ENCODE measurements at regions not wholly inside any gene's neighbourhood (a gene's known extent, or its start where the extent isn't known, plus 50 kb on each side); places are given as distances from the start of the nearest gene placed in this dataset.
A peak's percentile ranks its signal among the peaks of the same experiment; 100 is the strongest.
"Not testable (repeated sequence)": the region's sequence is repeated elsewhere in the genome, so short reads cannot be mapped to it uniquely, and the experiment has no call there.

DNA sequence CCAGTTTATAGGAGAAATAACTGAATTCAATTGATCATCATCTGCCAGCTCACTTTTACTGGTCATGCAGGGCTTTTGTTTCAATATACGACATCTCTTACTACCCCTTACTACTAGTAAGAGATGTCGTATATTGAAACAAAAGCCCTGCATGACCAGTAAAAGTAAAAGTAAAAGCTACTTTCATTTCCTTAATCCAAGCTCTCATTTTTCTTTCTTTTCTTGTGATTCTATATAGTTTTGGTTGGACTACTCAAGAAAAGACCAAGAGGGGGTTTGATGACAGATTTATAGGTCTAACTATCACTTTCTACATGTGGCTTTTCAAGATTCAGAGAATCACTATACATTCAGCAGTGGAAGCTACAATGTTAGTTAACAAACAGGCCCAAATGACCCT lies 1237.3 kb downstream of the ROBO2 start:
- intact Hi-C loops (cut with DNase I), result no loop called here
- no peak for DNase-seq

DNA sequence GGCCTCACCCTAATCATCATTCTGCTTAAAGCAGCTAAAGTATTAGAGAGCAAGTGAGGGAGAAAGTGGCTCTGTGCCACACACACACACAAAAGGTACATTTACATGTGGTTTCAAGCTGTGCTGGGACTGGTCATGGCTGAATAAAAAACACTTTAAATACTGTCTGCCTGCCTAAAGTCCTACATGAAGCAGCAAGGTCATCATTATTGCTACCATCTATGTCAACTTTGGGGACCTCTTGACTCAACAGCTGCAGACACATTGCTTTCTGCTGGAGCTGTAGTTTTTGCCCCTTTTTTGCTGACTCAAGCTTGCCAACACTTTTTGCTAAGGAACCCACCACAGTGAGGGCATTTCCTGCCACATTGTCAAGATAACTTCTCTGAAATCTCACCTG lies 1237.9 kb downstream of the ROBO2 start:
- no peak for DNase-seq
- intact Hi-C loops (cut with DNase I), result no loop called here

DNA sequence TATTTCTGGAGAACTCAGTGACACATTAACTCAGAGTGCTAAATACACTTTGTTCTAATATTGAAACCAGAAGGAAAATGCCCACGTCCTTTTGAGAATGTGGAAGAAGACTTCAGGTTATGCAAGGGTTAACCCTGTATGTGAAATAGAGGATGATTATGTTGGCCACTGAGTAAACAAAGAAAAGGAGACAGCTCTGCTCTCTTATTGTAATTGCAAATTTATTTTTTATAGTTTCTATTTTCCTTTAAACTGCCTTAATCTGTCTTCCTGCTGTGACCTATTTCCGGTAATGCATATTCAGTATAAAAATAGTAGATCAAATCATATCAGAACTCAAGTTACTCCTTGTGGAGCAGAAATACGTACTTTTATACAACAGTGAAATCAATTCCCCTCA lies 1239.2 kb downstream of the ROBO2 start:
- no peak for DNase-seq
- intact Hi-C loops (cut with DNase I), result no loop called here

DNA sequence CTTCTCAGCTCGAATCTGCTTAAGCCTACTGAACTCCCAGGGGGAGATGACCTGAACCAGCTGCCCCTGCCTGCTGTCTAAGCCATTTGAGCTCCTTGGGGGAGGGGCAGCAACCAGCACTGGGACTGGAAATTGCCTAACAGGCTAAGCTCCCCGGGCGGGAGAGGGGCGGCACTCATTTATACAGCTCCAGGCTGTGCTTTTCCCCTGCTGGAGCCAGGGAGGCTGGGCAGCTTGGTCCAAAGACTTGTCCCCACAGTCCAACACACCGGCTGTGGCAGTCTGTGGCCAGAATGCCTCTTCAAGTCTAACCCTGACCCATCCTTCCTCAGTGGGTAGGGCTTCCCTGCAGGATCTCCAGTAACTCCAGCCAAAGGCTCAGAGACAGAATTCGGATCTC lies 1241.5 kb downstream of the ROBO2 start:
- peak in 2 of 10 donors; percentile 29 to 76 for DNase-seq
- intact Hi-C loops (cut with DNase I), result no loop called here

DNA sequence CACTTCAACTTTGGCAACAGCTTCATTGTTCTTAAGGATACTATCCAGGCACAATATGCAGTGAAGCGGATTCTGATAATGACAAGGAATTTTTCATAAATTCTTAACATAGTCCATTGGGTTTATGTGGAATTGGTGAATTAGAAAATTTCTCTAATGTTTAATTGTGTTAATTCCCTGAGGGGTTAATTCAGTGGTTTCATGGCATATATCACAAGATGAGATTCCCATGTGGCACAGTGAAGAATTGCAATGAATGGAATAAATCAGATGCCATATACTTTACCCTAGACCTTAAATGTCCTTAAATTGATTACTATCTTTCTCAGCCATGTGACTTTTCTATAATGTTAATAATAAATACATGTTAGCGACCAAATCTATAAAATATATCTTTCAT lies 1244.1 kb downstream of the ROBO2 start:
- intact Hi-C loops (cut with DNase I), result no loop called here
- no peak for DNase-seq

DNA sequence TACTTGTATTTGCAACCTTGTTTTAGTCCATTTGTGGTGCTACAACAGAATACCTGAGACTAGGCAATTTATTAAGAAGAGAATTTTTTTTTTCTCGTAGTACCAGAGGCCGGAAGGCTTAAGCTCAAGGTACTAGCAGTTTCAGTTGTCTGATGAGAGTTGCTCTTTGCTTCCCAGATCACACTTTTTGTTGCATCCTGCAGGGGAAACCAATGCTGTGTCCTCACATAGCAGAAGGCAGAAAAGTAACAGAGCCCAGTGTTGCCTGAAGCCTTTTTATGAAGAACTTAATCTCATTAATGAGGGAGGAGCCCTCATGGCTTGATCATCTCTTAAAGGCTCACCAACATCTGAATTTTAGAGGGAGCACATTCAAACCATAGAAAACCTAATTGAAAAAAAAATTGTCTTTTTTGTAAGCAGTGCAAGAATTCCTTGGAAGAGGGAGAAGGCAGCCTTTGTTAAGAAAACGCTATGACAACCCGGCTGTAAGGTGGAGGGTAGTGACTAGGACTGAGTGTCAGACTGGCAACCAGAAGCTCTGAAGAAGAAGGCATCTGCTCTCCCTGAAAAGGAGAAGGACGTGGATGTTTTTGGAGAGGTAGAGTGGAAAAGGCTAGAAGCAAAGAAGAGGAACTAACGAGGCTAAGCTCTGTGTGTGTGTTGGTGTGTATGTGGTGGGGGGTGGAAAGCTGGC lies 1245.3 kb downstream of the ROBO2 start:
- DNase-seq, result no peak
- intact Hi-C loops (cut with DNase I), result no loop called here

DNA sequence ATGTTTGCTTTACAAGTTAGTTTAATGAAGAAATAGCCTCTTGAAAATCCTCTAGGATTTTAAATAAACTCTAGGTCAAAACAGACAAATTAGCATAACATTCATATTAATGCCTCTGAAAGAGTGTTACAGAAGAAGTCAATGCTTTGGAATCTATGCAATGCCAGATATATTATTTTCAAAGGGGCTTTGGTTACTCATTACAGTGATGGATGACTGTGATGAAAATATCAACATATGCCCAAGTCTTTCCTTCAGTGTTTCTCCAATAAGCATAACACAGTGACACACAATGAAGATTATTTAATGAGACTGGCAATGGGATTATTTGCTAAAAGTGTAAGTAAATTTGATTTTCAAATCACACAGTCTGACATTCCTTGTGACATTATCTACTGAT lies 1247.2 kb downstream of the ROBO2 start:
- no peak for DNase-seq
- intact Hi-C loops (cut with DNase I), result no loop called here

DNA sequence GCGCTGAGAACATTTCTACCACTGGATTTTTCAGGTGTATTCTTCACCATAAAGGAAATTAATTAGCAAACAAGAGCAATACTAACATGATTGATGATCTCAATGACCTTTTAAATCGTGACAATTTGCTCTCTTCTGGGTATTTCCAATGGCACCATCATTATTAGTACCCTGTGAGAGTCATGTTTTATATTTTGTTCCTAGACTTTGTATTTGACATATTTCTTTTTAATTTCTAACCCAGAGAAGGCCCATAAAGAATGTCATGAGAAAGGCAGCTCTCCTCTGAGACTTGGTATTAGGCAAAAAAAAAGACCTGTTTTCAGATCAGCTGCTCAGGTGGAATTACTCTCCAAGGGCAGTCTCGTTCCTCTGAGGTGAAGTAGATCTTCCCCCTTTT lies 1253.4 kb downstream of the ROBO2 start:
- intact Hi-C loops (cut with DNase I), result no loop called here
- DNase-seq, result no peak

DNA sequence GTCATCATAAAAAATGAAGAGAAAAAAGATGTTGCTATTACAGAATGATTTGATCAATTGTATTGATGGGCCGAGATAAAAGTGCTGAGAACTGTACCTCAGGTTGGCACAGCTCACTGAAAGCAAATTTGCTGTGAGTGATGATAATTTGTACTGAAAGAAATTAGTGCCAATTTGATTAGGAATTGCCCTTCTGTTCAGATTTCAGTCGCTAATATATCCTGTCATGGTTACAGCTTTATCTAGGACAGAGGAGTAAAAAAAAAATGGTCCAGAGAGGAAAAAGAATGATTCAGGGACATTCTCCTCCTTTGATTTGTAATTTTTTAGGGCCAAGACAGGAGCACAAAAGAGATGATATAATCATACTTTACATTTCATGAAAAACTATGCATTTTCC lies 1264.2 kb downstream of the ROBO2 start:
- intact Hi-C loops (cut with DNase I), result no loop called here
- no peak for DNase-seq

DNA sequence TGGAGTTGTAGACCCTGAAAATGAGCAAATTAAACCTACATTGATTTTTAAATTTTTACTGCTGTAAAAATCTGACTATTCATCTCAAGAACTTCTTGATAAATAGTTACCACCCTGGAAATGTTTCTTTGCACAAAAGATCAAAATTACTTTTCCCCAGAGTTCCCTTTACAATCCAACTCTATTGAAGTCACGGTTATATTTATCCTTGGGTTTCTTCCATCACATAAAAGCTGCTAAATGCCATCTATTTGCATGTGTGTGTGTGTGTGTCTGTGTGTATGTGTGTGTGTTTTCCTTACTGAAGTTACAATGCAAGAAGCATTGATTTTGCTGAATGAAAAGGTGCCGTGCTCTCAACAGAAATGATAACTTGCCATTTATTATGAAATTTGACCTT lies 1273.0 kb downstream of the ROBO2 start:
- no peak for DNase-seq
- intact Hi-C loops (cut with DNase I), result no loop called here

DNA sequence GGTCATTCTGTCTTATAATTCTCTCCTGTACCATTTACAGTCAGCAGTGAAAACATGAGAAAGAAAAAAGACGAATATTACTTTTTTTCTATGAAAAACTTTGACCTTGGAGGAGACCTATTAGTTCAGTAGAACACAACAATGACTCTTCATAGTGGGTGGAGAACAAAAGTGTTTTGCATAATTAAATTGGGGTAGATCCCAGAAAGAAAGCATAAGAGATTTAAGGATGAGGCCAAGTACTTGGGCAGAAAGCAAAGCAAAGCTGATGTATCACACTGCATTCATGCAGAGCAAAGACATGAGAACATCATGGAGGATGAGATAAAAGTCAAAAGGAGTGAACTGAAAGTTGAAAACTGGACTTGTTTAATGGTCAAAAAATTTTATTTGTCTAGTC lies 1273.4 kb downstream of the ROBO2 start:
- DNase-seq, result no peak
- intact Hi-C loops (cut with DNase I), result no loop called here

DNA sequence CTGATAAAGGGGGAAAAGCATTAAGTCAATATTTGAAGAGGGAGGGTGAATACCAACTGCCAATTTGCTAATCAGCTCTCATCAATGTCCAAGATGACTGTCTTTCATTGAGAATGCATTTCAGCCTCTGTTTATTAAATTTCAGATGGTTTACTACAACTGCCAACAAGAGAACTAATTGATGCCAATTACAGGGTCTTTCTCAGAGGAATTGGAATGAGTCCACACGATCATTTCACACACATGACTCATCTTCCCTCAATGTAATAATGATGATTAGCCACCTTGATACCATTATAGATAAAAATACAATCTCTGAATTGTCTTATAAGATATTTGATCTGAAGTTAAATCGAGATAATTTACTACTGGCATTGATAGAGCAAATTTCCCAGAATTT lies 1274.4 kb downstream of the ROBO2 start:
- no peak for DNase-seq
- intact Hi-C loops (cut with DNase I), result no loop called here

DNA sequence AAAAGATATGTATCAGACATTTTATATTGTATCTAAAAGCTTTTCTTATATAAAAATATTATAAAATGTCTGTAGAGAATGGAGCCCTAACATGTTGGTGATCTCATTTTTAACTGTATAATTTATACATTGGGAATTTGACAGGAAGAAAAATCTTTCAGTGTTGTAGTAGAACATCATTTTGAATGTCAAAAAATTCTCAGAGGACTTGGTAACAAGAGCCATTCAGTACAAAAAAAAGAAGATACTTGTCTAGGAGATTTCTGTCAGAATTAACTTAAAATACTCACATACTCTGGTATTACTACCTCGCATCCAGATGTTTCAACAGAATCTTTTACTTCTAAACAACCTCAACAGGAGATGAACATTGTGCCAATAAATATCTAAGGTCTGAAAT lies 1277.9 kb downstream of the ROBO2 start:
- intact Hi-C loops (cut with DNase I), result no loop called here
- no peak for DNase-seq

DNA sequence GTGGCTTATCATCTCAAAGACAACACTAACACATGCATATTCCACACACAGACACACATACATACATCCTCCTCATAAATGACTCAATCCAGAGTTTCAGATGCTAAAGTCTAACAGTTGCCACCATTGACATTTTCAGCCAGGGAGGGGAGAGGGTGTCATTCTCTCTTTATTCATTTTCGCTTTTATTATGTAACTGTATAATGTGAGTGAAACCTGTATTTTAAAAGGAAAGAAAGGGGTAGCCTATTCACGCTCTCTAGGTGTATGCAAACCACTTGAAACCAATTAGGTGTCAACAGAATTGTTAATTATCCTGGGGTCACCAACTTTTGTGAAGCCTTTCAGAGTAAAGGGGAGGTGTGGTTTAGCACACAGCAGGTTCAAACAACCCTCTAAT lies 1282.9 kb downstream of the ROBO2 start:
- intact Hi-C loops (cut with DNase I), result no loop called here
- no peak for DNase-seq

DNA sequence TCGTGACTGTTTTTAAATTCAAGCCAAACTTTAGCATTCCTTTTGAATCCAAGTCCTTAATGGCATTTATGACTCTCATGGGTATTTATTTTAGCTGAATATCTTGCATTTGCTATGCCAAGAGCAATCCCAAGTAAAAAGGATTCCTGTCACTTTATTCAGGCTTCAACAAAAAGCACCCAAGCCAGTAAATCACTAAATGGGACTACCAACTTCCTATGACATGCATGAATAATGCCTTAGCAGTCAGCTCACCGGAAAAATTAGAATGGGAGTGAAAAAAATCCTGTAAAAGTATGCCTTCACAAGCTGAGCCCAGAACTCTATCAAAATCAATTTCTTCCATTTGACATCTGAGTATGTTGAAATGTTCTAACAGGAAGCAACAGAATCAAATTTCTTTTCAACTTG lies 1297.9 kb downstream of the ROBO2 start:
- DNase-seq, result no peak
- intact Hi-C loops (cut with DNase I), result no loop called here

DNA sequence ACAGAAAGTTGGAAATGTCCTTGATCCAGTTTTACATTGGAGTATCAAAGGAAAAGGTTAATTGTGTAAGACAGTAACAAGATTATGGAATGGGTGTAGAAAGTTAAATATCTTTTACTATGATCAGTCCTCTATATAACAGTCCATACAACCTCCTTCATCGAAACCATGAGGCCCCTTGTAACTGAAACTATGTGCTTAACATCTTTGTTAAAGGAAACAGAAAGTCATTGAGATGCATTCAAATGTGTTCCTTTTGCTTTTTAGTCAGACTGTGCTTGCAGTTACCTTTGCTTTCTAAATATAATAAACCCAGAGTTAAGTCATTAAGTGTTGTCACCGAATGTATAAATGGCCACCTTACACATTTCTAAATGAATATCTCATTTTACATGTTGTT lies 1298.5 kb downstream of the ROBO2 start:
- DNase-seq, result no peak
- intact Hi-C loops (cut with DNase I), result no loop called here

DNA sequence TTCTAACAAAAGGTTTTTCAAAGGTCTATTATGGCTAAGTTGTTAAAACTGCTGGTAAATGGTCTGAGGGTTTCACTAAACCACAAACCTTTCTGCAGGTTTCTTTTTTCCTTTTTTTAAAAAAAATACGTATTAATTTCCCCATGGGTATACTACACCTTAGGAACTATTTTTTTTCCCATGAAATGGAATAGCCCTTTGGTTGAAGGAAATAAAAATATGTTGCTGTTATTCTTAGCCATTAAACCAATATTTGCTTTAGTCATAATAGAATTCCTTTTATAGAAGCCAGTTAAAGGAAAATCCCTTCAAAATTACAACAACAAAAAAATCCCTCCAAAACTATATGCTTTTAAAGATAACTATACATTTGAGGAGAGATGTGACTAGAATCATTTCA lies 1303.3 kb downstream of the ROBO2 start:
- DNase-seq, result no peak
- intact Hi-C loops (cut with DNase I), result no loop called here

DNA sequence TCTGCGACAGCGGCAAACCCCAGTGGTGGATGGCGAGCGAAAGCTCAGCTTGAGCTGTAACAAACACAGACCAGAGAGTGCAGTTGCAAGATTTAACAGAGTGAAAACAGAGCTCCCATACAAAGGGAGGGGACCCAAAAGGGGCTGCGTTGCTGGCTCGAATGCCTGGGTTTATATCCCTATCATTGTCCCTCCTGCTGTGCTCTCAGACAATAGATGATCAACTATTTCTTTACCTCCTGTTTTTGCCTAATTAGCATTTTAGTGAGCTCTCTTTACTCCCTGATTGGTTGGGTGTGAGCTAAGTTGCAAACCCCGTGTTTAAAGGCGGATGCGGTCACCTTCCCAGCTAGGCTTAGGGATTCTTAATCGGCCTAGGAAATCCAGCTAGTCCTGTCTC lies 1304.4 kb downstream of the ROBO2 start:
- intact Hi-C loops (cut with DNase I); DNase-seq: not testable (repeated sequence)

DNA sequence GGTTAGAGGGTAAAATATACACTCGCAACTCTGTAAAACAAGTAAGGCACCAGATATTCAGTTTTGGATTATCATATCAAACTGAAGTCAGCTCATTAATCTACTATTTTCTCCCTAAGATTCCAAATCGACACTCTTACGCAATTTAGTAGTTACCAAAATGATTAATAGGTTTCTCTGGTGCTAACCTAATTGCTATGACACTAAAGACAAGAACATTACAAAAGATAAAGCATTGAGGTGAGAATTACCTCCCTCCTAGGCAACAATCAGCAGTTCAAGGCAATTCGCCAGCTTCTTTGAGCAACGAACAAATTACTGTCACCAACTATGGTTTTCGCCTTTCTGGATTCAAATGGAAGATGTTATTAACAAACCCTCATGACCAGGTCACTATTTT lies 1305.0 kb downstream of the ROBO2 start:
- DNase-seq, result no peak
- intact Hi-C loops (cut with DNase I), result no loop called here

DNA sequence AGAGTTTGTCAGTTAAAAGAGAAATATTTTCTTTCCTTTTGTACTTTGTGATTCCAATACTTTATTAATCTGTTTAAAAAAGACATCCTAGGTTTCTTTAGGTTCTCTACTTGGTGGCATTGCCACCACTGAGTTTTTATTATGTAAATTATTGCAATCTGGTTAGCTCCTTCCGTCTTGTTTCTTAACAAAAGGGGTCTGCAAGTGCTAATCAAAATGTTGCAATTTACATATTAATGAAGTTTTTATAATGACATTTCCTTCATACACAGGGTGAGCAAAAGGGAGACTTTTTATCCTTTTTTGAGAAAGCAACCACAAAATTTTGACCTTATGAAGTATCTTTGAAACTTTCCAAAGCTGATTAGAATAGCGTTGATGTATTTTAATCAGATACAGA lies 1307.3 kb downstream of the ROBO2 start:
- DNase-seq, result no peak
- intact Hi-C loops (cut with DNase I), result no loop called here

DNA sequence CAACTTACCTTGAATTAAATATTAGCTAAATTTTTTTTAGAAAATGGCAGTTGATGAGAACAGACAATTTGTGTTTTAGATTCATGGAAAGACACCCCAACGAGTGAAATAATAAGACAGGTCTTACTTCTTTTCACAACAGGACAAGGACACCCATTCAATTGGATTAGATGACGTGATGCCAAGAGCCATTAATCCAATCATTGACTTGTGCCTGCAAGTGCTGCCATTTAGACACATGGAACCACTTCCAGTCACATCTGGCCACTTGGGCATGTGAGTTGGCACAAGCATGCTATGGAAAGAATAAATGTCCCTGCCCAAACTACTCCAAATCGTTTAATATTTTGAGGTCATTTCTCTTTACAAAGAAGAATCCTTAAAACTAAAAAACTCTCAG lies 1308.8 kb downstream of the ROBO2 start:
- no peak for DNase-seq
- intact Hi-C loops (cut with DNase I), result no loop called here

DNA sequence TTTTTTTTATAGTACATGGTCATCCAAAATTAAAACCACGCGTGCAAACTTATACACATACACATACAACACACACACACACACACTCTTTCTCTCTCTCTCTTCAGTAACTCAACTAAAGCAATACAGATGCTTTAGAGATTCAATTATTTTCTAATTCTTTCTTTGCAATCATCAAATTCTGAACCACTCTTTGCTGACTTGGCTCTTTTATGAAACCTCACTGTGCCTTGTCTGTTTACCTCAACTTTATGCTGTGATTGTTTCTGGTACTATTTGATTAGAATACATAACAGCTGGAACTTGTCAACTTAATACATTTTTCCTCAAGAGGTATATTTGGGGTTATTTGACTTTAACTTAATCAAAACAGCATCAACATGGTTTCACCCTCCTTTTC lies 1309.7 kb downstream of the ROBO2 start:
- intact Hi-C loops (cut with DNase I), result no loop called here
- no peak for DNase-seq

DNA sequence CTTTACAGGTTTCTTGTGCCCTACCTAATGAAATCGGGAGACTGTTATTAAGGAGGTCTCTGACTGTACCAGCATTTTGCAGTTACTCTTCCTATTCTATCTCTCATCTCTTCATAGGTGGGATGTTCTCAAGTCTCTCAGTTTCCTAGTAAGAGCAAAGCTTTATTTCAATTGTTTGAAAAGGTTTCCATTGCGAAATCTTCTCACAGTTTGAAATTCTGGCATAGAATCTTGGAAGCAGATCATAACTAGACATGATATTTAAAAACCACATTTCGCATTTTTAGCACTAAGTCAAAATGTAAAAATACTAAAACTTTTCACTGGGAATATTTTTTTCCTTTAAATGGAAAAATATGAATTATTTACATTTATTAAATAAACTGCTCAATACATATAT lies 1311.4 kb downstream of the ROBO2 start:
- DNase-seq, result no peak
- intact Hi-C loops (cut with DNase I), result no loop called here

Measured in posterior cingulate gyrus (tissue), 11 donors.